ENCODE measurements at regions not wholly inside any gene's neighbourhood (a gene's known extent, or its start where the extent isn't known, plus 50 kb on each side); places are given as distances from the start of the nearest gene placed in this dataset.

GRCh38 chr12:48286665-48287064 is 64.1 kb downstream of the ZNF641 start:
- peak in 2 of 3 experiments; percentile 19 to 45 for TF ChIP-seq CTCF (IDR thresholded peaks at IDR 0.05)
- TF ChIP-seq EP300 (IDR thresholded peaks at IDR 0.05): no peak
- no peak for TF ChIP-seq POLR2A (IDR thresholded peaks at IDR 0.05; ENCODE audit: low read depth)
- TF ChIP-seq POLR2AphosphoS5 (IDR thresholded peaks at IDR 0.05): no peak

Data from esophagus muscularis mucosa (tissue), 4 donors.